SK-N-MC (cell line): ENCODE measurements at regions not wholly inside any gene's neighbourhood (a gene's known extent, or its start where the extent isn't known, plus 50 kb on each side); places are given as distances from the start of the nearest gene placed in this dataset.

Experiments used
- EZH2 ChIP-seq: fragments of 200-600 bp; sonication (generic); IDR thresholded peaks from one replicate; pipeline ENCODE4 v1.6.1; 2017; ENCODE audit warnings: antibody characterized with exemption
- POLR2AphosphoS5 ChIP-seq: IDR thresholded peaks from 2 replicates; pipeline ENCODE4 v1.6.1; 2012; ENCODE audit warnings: mild to moderate bottlenecking, low read depth, low read length, borderline replicate concordance

GRCh38 chr18:60996326-60996725 is 336.9 kb upstream of the CDH20 start:
- TF ChIP-seq POLR2AphosphoS5 (no peak), EZH2 (no peak)
